CD4-positive, CD25-positive, alpha-beta regulatory T cell (primary cell): ENCODE measurements at regions not wholly inside any gene's neighbourhood (a gene's known extent, or its start where the extent isn't known, plus 50 kb on each side); places are given as distances from the start of the nearest gene placed in this dataset.
"Not testable (repeated sequence)": the region's sequence is repeated elsewhere in the genome, so short reads cannot be mapped to it uniquely, and the experiment has no call there.

Experiments
- ATAC-seq, 2 donors: fragments of 150-1000 bp; cut with Tn5 transposase; one replicate each; pipeline ENCODE4 v1.10.0; 2021; ENCODE audit warnings: low read depth in 2 of 2, moderate number of reproducible peaks in 2 of 2, moderate library complexity in 1 of 2
- DNase-seq, 3 donors: peaks; one replicate each; pipeline versions ENCODE4 v3.0.0 to v3.0.0-alpha.2; 2012 to 2022; ENCODE audit warnings: mixed read lengths in 1 of 3
- H3K27ac ChIP-seq: one replicate; pipeline ENCODE4 v1.7.0; 2013; ENCODE audit warnings: mild to moderate bottlenecking, low read length; ENCODE audit not compliant: insufficient read depth, poor library complexity, severe bottlenecking
- H3K27me3 ChIP-seq: one replicate; pipeline ENCODE4 v1.7.0; 2013; ENCODE audit warnings: low read length; ENCODE audit not compliant: control insufficient read depth, insufficient read depth
- H3K36me3 ChIP-seq: one replicate; pipeline ENCODE4 v1.7.0; 2013; ENCODE audit warnings: mild to moderate bottlenecking, low read length, moderate library complexity; ENCODE audit not compliant: control insufficient read depth, insufficient read depth
- H3K4me1 ChIP-seq: 2 replicates; pipeline ENCODE4 v1.7.0; 2013; ENCODE audit warnings: mild to moderate bottlenecking, low read length; ENCODE audit not compliant: insufficient read depth, control insufficient read depth, poor library complexity, severe bottlenecking
- H3K4me3 ChIP-seq: one replicate; pipeline ENCODE4 v1.7.0; 2013; ENCODE audit warnings: low read depth, mild to moderate bottlenecking, low read length, moderate library complexity
- H3K9me3 ChIP-seq, 2 experiments: 1 replicate in 1 of 2; 2 replicates in 1 of 2; pipeline ENCODE4 v1.7.0; 2013; ENCODE audit warnings: low read length in 2 of 2, mild to moderate bottlenecking in 1 of 2, moderate library complexity in 1 of 2; ENCODE audit not compliant: control insufficient read depth in 2 of 2
- H3K27ac Mint-ChIP-seq, 3 donors: one replicate each; pipeline ENCODE4 v1.8.0; 2020 to 2022; ENCODE audit warnings: mild to moderate bottlenecking in 3 of 3, mixed read lengths in 3 of 3, moderate library complexity in 2 of 3
- H3K27me3 Mint-ChIP-seq: one replicate; pipeline ENCODE4 v1.8.0; 2022; ENCODE audit warnings: mild to moderate bottlenecking, mixed read lengths
- H3K36me3 Mint-ChIP-seq: one replicate; pipeline ENCODE4 v1.8.0; 2020; ENCODE audit warnings: mixed read lengths
- H3K4me1 Mint-ChIP-seq, 4 donors: one replicate each; pipeline ENCODE4 v1.8.0; 2020 to 2022; ENCODE audit warnings: mixed read lengths in 4 of 4, mild to moderate bottlenecking in 1 of 4
- H3K4me3 Mint-ChIP-seq, 4 donors: one replicate each; pipeline ENCODE4 v1.8.0; 2020 to 2022; ENCODE audit warnings: mild to moderate bottlenecking in 4 of 4, mixed read lengths in 4 of 4, moderate library complexity in 3 of 4
- H3K9me3 Mint-ChIP-seq, 7 donors: one replicate each; pipeline ENCODE4 v1.8.0; 2020 to 2022; ENCODE audit warnings: mixed read lengths in 7 of 7, mild to moderate bottlenecking in 3 of 7, moderate library complexity in 2 of 7

- not testable (repeated sequence) for DNase-seq, H3K9me3 ChIP-seq, H3K27me3 Mint-ChIP-seq, H3K36me3 ChIP-seq, H3K4me1 Mint-ChIP-seq, H3K4me1 ChIP-seq, H3K36me3 Mint-ChIP-seq, H3K27me3 ChIP-seq, H3K4me3 ChIP-seq, H3K27ac ChIP-seq, ATAC-seq, H3K27ac Mint-ChIP-seq, H3K4me3 Mint-ChIP-seq
- H3K9me3 Mint-ChIP-seq, result peaks cover 0 to 27% (median 9%) of the 10 kb centered on the region in 7 donors
Measured at GRCh38 chr3:91348064-91348463, 2240.6 kb downstream of the EPHA3 start.

- not testable (repeated sequence) for H3K9me3 ChIP-seq, H3K27ac Mint-ChIP-seq, DNase-seq, H3K36me3 Mint-ChIP-seq, H3K27me3 Mint-ChIP-seq, H3K4me1 Mint-ChIP-seq, ATAC-seq, H3K27me3 ChIP-seq, H3K4me1 ChIP-seq, H3K4me3 ChIP-seq, H3K4me3 Mint-ChIP-seq, H3K36me3 ChIP-seq, H3K27ac ChIP-seq
- H3K9me3 Mint-ChIP-seq, result peaks cover 0 to 27% (median 8%) of the 10 kb centered on the region in 7 donors
Measured at GRCh38 chr3:91349072-91349471, 2241.7 kb downstream of the EPHA3 start.

GRCh38 chr3:91352161-91352560 lies 2244.7 kb downstream of the EPHA3 start:
- H3K27me3 ChIP-seq, H3K36me3 Mint-ChIP-seq, H3K27ac ChIP-seq, DNase-seq, H3K4me1 ChIP-seq, H3K4me3 Mint-ChIP-seq, H3K27me3 Mint-ChIP-seq, H3K36me3 ChIP-seq, H3K27ac Mint-ChIP-seq, H3K4me3 ChIP-seq, ATAC-seq, H3K4me1 Mint-ChIP-seq: not testable (repeated sequence)
- peaks cover 4 to 11% of the 10 kb centered on the region in 2 experiments for H3K9me3 ChIP-seq
- H3K9me3 Mint-ChIP-seq, result peaks cover 5 to 23% (median 8%) of the 10 kb centered on the region in 7 donors

- H3K9me3 ChIP-seq, H3K4me3 ChIP-seq, H3K27ac ChIP-seq, H3K27me3 ChIP-seq, H3K27me3 Mint-ChIP-seq, H3K4me1 Mint-ChIP-seq, H3K36me3 Mint-ChIP-seq, H3K27ac Mint-ChIP-seq, H3K4me3 Mint-ChIP-seq, H3K36me3 ChIP-seq, H3K4me1 ChIP-seq, ATAC-seq, DNase-seq: not testable (repeated sequence)
- peaks cover 0 to 31% (median 12%) of the 10 kb centered on the region in 7 donors for H3K9me3 Mint-ChIP-seq
Measured at GRCh38 chr3:91359278-91359677, 2251.9 kb downstream of the EPHA3 start.

- not testable (repeated sequence) for ATAC-seq, H3K4me1 Mint-ChIP-seq
Measured at GRCh38 chr3:91383100-91383894, 2275.9 kb downstream of the EPHA3 start.

GRCh38 chr3:91403938-91404337 lies 2296.5 kb downstream of the EPHA3 start:
- not testable (repeated sequence) for H3K4me3 ChIP-seq, H3K36me3 Mint-ChIP-seq, H3K4me3 Mint-ChIP-seq, H3K36me3 ChIP-seq, H3K27ac ChIP-seq, H3K27me3 Mint-ChIP-seq, H3K4me1 Mint-ChIP-seq, H3K9me3 ChIP-seq, ATAC-seq, H3K27me3 ChIP-seq, DNase-seq, H3K4me1 ChIP-seq
- peaks cover 0 to 11% (median 7%) of the 10 kb centered on the region in 7 donors for H3K9me3 Mint-ChIP-seq
- H3K27ac Mint-ChIP-seq, result peak overlapping the region in 1 of 3 donors; percentile 43

More at GRCh38 chr3:91383100-91383894, 2275.9 kb downstream of the EPHA3 start:
- H3K4me3 ChIP-seq, DNase-seq, H3K27me3 Mint-ChIP-seq, H3K27ac ChIP-seq, H3K36me3 Mint-ChIP-seq, H3K27me3 ChIP-seq, H3K9me3 ChIP-seq, H3K4me3 Mint-ChIP-seq, H3K27ac Mint-ChIP-seq, H3K36me3 ChIP-seq, H3K4me1 ChIP-seq: not testable (repeated sequence)
- H3K9me3 Mint-ChIP-seq, result peaks cover 0 to 20% (median 7%) of the 10 kb centered on the region in 7 donors

- not testable (repeated sequence) for H3K9me3 Mint-ChIP-seq, H3K4me3 Mint-ChIP-seq, H3K27ac Mint-ChIP-seq, H3K27me3 Mint-ChIP-seq, H3K4me1 ChIP-seq, ATAC-seq, H3K27ac ChIP-seq, H3K4me3 ChIP-seq, H3K36me3 Mint-ChIP-seq, H3K4me1 Mint-ChIP-seq, H3K9me3 ChIP-seq, H3K27me3 ChIP-seq, DNase-seq, H3K36me3 ChIP-seq
Measured at GRCh38 chr3:91442063-91442462, 2334.6 kb downstream of the EPHA3 start.

GRCh38 chr3:91442483-91442882 lies 2335.1 kb downstream of the EPHA3 start:
- not testable (repeated sequence) for H3K9me3 ChIP-seq, H3K9me3 Mint-ChIP-seq, H3K27me3 ChIP-seq, H3K36me3 ChIP-seq, H3K4me3 ChIP-seq, DNase-seq, H3K4me3 Mint-ChIP-seq, H3K36me3 Mint-ChIP-seq, ATAC-seq, H3K27me3 Mint-ChIP-seq, H3K4me1 ChIP-seq, H3K27ac Mint-ChIP-seq, H3K27ac ChIP-seq, H3K4me1 Mint-ChIP-seq
